Endothelial cell of umbilical vein (primary cell): ENCODE measurements at regions not wholly inside any gene's neighbourhood (a gene's known extent, or its start where the extent isn't known, plus 50 kb on each side); places are given as distances from the start of the nearest gene placed in this dataset.
"Not testable (repeated sequence)": the region's sequence is repeated elsewhere in the genome, so short reads cannot be mapped to it uniquely, and the experiment has no call there.

Source experiments
- CTCF ChIP-seq, 2 donors: IDR thresholded peaks; 1 replicate in 1 of 2; 2 replicates in 1 of 2; pipeline ENCODE4 v1.5.1; 2011; ENCODE audit warnings: low read length in 2 of 2, mild to moderate bottlenecking in 2 of 2, moderate library complexity in 2 of 2, control low read depth in 1 of 2, inconsistent platforms in 1 of 2, low read depth in 1 of 2; ENCODE audit not compliant: insufficient read depth in 1 of 2; ENCODE audit errors: extremely low read depth in 1 of 2
- EZH2 ChIP-seq: IDR thresholded peaks from 2 replicates; pipeline ENCODE4 v1.6.1; 2012; ENCODE audit warnings: borderline replicate concordance, low read depth, mild to moderate bottlenecking, moderate library complexity, low read length, inconsistent platforms; ENCODE audit not compliant: severe bottlenecking
- GATA2 ChIP-seq: IDR thresholded peaks from 2 replicates; pipeline ENCODE4 v1.7.0; 2011; ENCODE audit warnings: low read depth, mild to moderate bottlenecking, moderate library complexity, mixed read lengths, low read length; ENCODE audit not compliant: insufficient read length, insufficient read depth
- MYC ChIP-seq: IDR thresholded peaks from one replicate; pipeline ENCODE4 v1.6.1; 2011; ENCODE audit warnings: mild to moderate bottlenecking, low read depth, low read length
- POLR2A ChIP-seq: IDR thresholded peaks from 2 replicates; pipeline ENCODE4 v1.6.1; 2012; ENCODE audit warnings: low read depth, mild to moderate bottlenecking, control low read depth, low read length
- POLR2AphosphoS5 ChIP-seq: IDR thresholded peaks from 2 replicates; pipeline ENCODE4 v1.6.1; 2012; ENCODE audit warnings: low read depth, mild to moderate bottlenecking, control low read depth, low read length, moderate library complexity; ENCODE audit not compliant: insufficient read depth
- TF ChIP-seq, protein P1 (sequence below): IDR thresholded peaks from 2 replicates; pipeline ENCODE4 v1.6.1; 2011; ENCODE audit not compliant: insufficient read depth, insufficient read length

GRCh38 chr21:8257083-8257799 is 2264.1 kb upstream of the TPTE start:
- not testable (repeated sequence) for TF ChIP-seq POLR2A; CTCF (IDR thresholded peaks at IDR 0.05; ENCODE audit: extremely low read depth in 1 of 2, insufficient read depth in 1 of 2, low read depth in 1 of 2, low read length in 2 of 2); MYC; POLR2AphosphoS5; EZH2; GATA2
- TF ChIP-seq, protein P1, sequence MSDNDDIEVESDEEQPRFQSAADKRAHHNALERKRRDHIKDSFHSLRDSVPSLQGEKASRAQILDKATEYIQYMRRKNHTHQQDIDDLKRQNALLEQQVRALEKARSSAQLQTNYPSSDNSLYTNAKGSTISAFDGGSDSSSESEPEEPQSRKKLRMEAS: not testable (repeated sequence)
